Neural progenitor cell (in vitro differentiated cells): ENCODE measurements at regions not wholly inside any gene's neighbourhood (a gene's known extent, or its start where the extent isn't known, plus 50 kb on each side); places are given as distances from the start of the nearest gene placed in this dataset.

ENCODE experiments used
- CTCF ChIP-seq: fragments of 200-600 bp; sonication (generic); IDR thresholded peaks from 2 replicates; pipeline ENCODE4 v1.5.1; 2017; ENCODE audit warnings: antibody characterized with exemption, mild to moderate bottlenecking
- EZH2 ChIP-seq: fragments of 200-600 bp; sonication (generic); IDR thresholded peaks from 2 replicates; pipeline ENCODE4 v1.6.1; 2017; ENCODE audit warnings: antibody characterized with exemption, mild to moderate bottlenecking, moderate library complexity
- EZH2phosphoT487 ChIP-seq: fragments of 200-600 bp; sonication (generic); IDR thresholded peaks from 2 replicates; pipeline ENCODE4 v1.6.1; 2017; ENCODE audit warnings: antibody characterized with exemption

GRCh38 chr21:36572039-36572438, 92.1 kb upstream of the CLDN14 start:
- TF ChIP-seq EZH2: no peak
- no peak for TF ChIP-seq CTCF
- no peak for TF ChIP-seq EZH2phosphoT487
